Inflammatory macrophage treated with lipopolysaccharide for 4 hours (primary cell): ENCODE measurements at regions not wholly inside any gene's neighbourhood (a gene's known extent, or its start where the extent isn't known, plus 50 kb on each side); places are given as distances from the start of the nearest gene placed in this dataset.
"Not testable (repeated sequence)": the region's sequence is repeated elsewhere in the genome, so short reads cannot be mapped to it uniquely, and the experiment has no call there.

Experiments
- DNase-seq: peaks from one replicate; pipeline ENCODE4 v3.0.0-alpha.2; 2020

DNA sequence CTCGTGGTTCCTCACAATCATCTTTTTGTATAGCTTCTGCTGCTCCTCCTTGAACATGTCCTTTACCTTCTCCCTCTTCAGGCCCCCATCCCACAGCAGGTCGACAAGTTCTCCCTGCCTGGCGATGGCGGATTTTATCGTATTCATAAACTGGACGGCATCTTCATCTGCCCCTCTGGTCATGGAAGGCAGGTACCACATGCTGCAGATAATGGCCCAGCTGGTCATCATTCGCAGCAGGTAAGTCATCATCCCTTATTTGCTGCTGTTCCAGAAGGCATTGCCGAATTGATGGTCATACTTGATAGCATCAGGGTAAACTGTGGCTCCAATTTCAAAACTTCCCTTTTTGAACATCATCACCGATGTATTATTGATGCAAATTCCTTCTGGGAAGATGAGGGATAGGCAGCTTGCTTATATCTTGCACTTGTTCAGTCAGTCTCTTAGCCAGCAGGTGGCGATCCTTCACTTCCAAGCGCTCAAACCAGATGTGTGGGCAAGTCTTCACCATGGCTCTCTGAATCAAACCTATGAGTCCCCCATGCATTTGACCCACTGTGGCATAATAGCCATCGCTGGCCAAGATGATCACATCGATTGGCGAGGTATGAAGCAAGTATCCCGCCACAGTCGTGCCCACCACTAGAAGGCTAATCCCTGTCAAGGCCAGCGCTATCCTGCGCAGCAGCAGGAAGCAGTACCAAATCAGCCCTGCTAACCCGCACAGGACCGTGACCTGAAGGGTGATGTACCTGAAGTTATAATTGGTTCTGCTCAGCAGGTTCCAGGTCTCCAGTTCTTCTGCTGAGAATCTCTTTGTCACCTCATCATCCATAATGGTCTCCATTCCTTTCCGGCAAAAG lies 381.5 kb upstream of the STXBP6 start:
- no peak for DNase-seq

DNA sequence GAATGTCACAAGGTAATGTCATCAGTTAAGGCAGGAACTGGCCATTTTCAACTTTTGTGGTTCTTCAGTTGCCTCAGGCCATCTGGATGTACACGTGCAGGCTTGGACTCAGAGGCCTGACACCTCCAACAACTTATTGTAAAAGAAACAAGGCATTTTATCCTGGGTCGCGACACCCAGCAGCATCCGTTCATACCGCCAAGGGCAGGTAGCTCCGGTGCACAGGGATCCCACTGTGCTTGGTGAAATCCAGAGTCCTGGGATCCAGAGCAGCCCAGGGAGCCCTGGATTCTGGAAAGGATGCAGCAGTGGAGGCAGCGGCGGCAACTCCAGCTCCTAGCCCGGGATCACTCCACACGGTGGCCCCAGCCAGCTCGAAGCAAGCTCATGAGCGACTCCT lies 380.9 kb upstream of the STXBP6 start:
- DNase-seq: no peak

DNA sequence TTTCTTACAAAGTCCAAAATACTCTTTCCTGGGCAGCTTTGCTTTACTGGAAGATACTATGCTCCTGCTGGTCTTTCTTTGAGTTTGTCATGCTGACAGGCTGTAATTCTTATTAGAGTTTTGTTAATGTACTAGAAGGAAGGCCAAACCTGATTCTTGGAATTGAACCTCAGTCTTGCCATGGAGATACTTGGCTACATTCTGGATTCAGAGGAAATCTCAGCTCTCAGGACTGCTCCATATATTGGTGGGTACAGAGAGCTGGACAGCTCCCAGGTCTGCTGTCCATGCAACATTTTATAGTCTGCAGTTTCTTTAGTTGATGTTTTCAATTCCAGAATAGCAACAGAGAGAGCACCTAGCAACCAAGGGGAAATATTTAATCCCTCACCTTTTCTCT lies 363.1 kb upstream of the STXBP6 start:
- DNase-seq: no peak

DNA sequence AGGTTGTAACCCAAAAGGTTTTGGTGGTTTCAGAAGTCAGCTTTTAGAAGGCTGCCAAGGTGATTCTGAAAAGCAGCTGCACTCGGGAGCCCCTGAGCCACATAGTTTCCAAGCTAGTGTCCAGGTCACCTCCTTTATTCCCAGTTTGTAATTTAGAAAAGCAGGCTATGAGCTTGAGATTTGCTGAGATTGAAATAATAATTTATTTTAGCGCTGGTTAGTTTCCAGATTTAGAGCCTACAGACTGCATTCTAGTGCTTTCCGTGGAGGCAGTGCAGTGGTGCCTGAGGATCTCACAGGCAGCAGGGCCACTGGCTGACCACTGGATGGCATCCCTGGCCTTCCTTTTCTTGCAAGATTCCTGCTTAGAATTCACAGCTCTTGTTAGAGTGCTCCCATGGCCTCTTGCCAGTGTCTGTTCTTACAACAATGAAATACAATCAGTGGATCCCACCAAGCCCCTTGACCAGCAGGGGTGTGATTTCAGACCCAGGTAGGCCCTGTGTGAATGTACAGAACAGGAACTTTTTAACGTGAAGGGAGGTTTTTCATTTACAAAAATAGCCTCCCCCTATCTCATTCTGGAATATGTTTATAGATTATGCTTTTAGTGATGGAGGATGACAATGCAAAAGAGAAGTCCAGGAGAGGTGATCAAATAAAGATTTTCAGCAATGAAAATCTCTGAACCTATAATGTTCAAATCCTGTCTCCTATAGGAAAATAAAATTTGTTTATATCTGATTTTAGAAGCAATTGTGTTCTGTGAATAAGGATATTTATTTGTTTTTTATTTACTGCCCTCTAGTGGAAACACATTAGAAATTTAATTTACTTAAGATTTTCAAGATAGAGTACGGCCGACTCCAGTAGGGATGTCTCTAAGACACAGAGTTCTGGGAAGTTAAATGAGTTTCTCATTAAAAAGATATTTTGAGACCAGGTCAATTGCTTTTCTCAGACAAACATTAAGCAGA lies 362.1 kb upstream of the STXBP6 start:
- no peak for DNase-seq

DNA sequence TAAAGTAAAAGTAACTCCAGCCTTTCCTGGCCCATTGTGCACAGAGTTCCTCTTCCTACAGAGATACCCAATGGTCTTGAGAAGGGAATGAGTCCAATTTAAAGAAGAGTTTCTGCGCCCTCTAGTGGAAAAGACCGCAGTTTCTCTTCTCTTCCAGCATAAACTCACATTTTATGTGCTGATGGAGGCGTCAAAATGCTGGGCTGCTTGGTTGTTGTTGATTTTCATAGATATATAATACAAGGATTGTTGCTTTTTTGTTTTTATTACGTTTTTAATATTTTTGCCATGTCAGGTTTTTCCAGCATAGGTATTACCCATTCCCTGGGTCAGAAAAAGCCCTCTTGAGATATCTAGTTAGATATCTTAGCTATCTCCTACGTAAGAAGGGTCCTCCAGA lies 356.9 kb upstream of the STXBP6 start:
- peak; percentile 40 for DNase-seq

DNA sequence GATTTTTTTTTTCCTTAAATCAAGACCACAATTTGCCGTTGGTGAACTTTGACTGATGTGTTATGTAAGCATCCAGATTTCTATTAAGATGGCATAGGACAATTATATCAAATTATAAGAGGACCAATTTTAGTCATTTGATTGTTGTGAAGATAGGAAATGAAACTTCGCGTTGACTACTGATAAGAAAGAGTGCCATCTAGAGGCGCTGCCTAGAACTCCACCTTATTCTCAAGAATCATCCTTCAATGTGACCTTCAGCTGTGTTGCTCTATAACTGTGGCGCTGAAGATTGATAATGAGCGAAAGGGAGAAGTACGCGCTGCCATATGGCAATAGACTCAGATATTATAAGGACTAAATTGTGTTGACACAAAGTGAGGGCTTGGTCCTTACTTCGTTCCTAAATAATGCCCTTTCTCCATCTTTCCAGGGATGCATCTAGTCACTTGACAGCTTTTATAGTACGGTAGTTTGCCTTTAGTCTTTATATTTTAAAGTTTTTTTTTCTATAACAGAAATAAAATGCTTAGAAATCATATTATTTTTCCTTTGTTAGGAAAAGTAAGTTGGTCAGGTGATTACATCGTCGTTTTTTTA lies 350.8 kb upstream of the STXBP6 start:
- DNase-seq: peak; percentile 43

DNA sequence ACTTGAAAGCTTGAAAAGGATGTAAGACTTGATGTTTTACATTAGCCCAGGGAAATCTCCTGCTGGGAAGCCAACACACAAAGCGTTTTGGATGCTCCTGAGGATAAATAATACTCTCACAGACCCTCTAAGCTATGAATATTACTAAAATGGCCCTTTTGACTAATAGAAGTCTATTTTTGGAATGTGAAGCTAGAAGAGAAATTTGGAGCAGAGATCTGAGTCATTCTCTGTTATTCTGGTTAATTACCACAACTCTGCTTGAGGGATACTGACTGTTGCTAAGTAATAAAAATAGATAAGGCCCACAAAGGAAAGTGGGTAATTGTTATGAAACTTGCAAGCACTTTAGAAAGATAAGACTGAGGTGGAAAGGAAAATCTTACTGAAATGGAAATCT lies 346.2 kb upstream of the STXBP6 start:
- no peak for DNase-seq

DNA sequence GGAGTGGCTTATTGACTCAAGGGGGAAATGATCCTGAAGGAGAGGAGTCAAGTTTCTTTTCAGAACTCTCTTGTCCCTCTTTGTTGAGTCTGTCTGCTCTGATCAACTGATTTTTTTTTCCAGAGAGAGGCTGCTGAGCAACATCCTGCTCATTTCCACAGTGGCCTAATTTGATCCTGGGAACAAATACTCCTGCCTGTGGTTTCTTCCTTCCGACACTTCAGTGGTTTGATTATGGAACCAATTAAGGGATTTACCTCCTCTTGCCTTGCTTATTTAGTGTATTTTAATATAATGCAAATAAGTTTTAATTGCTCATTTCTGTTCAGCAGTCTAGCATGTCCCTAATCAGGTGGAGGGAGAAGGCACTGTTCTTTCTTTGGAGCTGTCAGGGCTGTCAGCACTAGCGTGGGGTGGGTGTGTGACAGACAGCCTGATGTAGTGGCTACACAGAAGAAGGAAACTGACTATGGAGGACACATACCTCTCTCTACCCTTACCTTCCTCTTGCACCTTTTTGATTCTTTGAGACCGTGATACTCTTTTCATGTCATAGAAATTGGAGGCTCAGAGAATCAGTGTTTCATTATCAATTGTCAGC lies 344.9 kb upstream of the STXBP6 start:
- DNase-seq: no peak

DNA sequence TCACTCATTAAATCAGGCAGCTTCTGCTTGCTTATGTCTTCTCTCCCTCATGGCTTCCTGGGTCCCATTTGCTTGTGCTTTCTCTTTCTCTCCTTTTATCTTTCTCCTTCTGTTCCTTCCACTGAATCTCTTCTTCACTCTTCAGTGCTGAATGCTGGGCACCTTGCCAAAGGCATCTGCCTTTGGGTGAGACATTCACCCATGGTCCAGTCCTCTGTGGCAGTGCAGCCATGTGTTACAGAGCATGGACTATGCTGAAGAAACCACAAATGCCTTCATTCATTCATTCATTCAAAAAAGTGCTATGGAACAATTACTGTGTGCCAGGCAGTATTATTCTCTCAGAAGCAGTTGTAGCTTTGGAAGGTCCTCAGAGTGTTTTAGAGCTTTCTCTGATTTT lies 344.4 kb upstream of the STXBP6 start:
- no peak for DNase-seq

DNA sequence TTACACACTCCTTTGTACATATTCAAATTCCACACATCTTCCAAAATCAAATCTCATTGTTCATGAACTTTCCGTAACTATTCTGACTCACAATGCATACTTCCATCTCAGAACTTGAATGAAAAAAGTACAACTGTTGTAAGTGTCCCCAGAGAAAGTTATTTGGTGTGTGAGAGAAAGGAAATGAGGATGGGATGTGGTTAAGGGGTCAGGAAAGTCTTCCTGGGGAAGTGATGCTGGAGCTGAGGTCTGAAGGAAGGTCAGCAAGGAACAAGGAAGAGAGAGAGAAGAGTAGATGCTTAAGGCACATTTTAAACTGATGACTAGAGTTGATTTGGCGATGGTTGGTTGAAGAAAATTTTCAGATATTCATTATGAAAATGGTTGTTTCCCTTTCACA lies 340.0 kb upstream of the STXBP6 start:
- no peak for DNase-seq

DNA sequence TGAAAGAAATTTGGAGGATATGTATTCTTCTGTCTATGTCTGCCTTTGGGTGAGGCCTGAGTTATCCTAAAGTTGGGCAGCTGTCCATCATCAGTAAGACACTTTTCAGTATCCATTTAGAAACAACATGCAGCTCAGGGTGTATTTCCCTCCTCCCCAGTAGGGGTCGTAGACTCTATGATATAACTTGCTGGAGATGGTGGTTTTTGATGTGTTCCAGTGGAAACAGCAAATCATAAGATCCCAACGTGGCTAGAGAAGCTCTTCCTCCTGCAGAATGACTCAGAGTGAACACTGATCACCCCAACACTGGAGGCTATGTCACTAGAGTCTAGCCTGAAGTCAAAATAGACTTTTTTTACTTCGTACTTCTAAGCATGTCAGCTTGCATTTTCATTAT lies 331.6 kb upstream of the STXBP6 start:
- DNase-seq: no peak

DNA sequence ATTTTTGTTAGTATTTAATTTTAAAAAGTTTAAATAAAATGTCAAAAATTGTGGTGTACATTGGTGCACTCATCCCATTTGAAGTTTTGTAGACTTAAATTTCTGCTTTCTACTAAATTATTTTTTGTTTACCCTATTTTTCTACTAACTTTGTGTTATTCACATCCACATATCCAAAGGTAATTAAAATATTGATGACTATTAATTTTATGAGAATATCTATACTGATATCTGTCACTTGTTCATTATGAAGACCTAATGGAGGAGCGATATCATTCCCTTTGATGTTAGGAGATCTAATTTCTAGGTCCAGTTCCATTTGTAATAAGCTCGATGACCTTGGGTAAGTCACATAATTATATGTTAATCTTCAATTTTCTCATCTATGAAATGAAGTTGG lies 325.7 kb upstream of the STXBP6 start:
- DNase-seq: no peak

DNA sequence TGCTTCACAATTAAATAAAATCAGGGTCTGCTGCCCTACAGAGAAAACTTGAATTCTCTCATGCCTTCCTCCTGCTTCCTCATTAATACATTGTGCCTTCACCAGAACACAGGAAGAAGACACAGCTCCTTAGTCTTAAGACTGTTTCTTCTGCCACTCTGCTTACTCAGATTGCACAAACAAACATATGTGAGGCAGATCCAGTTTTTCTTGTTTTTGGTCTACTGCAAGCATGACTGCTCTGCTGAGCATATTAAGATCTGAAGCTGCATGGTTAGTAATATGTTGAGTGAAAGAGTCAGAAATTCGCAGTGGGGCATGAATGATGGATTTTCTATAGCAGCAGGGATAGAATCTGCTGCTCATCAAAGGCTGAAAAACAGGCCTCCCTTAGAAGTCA lies 321.1 kb upstream of the STXBP6 start:
- DNase-seq: no peak

DNA sequence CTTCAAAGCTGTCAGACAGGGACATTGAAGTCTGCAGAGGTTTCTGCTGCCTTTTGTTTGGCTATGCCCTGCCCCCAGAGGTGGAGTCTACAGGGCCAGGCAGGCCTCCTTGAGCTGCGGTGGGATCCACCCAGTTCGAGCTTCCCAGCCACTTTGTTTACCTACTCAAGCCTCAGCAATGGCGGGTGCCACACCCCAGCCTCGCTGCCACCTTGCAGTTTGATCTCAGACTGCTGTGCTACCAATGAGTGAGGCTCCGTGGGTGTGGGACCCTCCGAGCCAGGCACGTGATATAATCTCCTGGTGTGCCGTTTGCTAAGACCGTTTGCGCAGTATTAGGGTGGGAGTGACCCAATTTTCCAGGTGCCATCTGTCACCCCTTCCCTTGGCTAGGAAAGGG lies 320.1 kb upstream of the STXBP6 start:
- DNase-seq: not testable (repeated sequence)

DNA sequence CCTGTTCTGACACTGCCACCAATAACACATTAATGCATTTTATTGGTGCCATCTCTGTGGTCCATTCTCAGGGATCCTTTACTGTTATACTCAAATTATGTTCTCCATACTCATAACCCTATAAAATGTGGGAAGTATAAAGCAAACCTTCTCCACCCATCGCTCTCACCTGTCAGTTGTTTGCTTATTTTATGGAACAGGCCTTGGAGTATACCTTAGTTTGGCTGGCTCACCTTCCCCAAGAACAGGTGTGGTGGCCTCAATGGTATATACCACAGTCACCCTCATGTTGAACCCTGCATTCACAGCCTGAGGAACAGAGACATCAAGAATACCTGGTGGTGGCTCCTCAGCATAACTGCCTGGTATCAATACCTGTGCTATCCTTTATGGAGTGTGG lies 308.4 kb upstream of the STXBP6 start:
- DNase-seq: no peak

DNA sequence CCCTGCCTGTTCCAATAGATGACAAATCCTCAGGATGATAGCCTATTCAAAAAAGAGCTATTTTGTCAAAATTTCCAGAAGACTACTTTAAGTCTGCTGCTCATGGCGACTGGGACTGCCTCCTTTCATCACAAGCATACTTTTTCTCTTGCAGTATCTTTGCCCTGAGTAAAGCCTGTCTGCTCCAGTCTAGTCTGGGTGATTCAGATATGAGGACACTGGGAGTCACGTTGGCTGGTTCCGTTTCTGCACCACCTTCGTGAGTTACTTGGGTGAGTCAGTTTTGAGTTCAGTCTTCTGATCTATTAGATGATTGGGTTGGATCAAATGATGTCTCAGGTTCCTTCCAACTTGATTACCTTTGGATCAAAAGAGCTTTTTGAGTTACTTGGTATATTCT lies 301.3 kb upstream of the STXBP6 start:
- DNase-seq: no peak

DNA sequence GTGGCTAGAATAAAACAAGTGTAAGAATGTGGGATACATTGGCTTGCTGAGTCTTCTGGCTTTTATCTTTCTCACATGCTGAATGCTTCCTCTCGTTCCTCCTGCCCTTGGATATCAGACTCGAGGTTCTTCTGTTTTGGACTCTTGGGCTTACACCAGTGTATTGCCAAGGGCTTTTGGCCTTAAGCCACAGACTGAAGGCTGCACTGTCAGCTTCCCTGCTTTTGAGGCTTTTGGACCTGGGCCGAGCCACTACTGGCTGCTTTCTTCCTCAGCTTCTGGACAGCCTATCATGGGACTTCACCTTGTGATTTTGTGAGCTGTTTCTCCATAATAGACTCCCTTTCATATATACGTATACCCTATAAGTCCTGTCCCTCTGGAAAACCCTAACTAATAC lies 300.9 kb upstream of the STXBP6 start:
- DNase-seq: no peak

DNA sequence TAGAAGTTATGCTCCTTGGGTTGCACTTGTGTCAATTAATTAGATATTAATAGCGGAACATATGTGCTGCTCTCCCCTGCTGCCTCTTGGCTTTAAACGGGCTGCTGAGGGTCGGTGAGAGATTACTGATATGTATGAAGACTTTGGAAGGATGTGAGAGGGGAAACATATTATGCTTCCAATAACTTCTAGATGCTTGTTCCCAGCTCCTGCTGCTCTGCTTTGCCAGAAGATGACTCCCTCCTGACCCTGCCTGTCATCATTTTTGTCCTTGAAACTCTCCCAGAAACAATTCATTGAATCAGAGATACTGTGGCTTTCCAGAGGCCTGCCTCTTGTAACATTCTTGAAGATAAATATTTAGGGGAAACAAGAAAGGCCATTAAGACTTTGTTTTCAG lies 300.1 kb upstream of the STXBP6 start:
- DNase-seq: no peak

DNA sequence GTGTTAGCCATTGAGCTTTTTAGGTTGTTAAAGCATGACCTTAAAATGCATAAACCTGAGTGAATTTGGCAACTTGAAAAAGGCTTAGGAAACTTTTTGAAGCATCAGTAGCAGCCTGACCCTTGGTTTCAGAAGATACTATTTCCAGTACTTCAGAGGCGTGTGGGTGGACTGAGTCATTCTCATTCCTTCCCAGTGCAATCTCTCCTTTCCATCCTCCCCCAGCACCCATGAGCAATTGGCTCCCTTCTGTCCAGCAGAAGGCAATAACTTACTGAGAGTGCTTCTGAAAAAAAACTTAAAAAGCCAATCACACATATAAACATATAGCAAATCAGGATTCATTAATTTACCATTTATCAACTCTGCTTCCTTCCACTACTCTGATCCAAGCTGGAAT lies 299.3 kb upstream of the STXBP6 start:
- no peak for DNase-seq

DNA sequence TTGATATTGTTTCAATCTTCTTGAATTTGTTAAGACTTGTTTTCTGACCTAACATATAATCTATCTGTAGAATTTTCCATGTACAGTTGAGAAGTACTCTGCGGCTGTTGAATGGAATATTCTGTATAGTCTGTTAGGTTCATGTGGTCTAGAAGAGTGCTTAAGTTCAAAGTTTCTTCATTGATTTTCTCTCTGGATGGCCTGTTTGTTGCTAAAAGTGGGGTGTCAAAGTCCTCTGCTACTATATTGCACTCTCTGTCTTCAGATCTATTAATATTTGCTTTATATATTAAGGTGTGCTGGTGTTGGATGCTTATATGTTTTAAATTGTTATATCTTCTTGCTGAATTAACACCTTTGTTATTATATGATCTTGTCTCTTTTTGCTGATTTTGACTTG lies 290.9 kb upstream of the STXBP6 start:
- DNase-seq: no peak

DNA sequence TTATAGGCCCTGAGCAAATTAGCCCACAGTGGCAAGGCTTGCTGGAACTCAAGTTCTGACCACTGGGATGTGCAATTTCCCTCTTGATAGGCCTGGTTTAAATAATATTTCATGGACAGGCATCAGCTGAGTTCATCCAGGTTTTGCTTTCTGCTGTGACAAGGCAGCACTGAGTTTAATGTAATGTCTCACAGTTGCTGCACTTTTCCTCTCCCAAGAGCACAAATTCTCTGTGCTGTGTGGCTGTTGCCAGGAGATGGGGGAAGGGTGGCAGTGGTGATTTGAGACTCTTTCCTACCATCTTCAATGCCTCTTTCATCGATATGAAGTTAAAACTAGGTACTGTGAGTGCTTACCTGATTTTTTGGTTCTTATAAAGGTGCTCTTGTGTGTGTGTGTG lies 272.8 kb upstream of the STXBP6 start:
- DNase-seq: no peak

DNA sequence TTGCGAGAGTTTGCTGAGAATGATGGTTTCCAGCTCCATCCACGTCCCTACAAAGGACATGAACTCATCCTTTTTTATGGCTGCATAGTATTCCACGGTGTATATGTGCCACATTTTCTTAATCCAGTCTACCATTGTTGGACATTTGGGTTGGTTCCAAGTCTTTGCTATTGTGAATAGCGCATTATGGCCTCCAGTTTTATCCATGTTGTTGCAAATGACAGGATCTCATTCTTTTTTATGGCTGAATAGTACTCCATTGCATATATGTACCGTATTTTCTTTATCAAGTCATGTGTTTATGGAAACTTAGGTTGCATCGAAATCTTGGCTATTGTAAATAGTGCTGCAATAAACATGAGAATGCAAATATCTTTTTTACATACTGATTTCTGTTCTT lies 266.1 kb upstream of the STXBP6 start:
- not testable (repeated sequence) for DNase-seq

DNA sequence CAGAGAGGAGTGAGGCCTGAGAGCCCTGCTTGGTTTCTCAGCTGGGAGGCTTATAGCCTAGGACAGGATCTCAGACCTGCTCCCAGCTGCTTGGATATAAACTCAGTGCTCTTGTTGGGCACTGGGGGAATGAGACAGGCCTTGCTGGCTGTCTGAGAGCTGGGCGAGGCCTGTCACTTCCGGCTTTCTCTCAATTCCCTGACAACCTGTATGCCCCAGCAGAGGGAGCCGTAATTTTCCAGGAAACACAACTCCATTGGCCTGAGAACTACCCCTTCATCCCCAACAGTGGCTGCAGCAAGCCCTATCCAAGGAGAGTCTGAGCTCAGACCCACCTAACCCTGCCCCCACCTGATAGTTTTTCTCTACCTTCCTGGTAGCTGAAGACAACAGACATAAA lies 258.3 kb upstream of the STXBP6 start:
- DNase-seq: no peak
